Brain microvascular endothelial cell (primary cell): ENCODE measurements at regions not wholly inside any gene's neighbourhood (a gene's known extent, or its start where the extent isn't known, plus 50 kb on each side); places are given as distances from the start of the nearest gene placed in this dataset.

Experiments used
- DNase-seq: peaks from one replicate; pipeline ENCODE4 v3.0.0-alpha.2; 2020
- H3K27ac ChIP-seq: fragments of 250-450 bp; sonication (Bioruptor Pico); 2 replicates; pipeline ENCODE4 v1.5.1; 2020; ENCODE audit warnings: mild to moderate bottlenecking, moderate library complexity
- H3K27me3 ChIP-seq: fragments of 250-450 bp; sonication (Bioruptor Pico); replicated peaks from 2 replicates; pipeline ENCODE4 v1.5.1; 2020; ENCODE audit warnings: mild to moderate bottlenecking
- H3K36me3 ChIP-seq: fragments of 250-450 bp; sonication (Bioruptor Pico); replicated peaks from 2 replicates; pipeline ENCODE4 v1.5.1; 2020; ENCODE audit warnings: mild to moderate bottlenecking
- H3K4me3 ChIP-seq: 2 replicates; pipeline ENCODE4 v1.5.1; 2011; ENCODE audit warnings: low read depth, mild to moderate bottlenecking, control low read depth, low read length, moderate library complexity
- in situ Hi-C: cut with HindIII; loops from 2 replicates; pipeline ENCODE4 v1.10.0; 2017; ENCODE audit warnings: low sequenced_read_pairs, low pct_ligation_motif_present
- TF ChIP-seq, protein P1 (sequence below): IDR thresholded peaks from 2 replicates; pipeline ENCODE4 v1.5.1; 2011; ENCODE audit warnings: low read depth, mild to moderate bottlenecking, moderate library complexity, low read length, control low read depth, inconsistent platforms; ENCODE audit errors: missing control alignments

DNA sequence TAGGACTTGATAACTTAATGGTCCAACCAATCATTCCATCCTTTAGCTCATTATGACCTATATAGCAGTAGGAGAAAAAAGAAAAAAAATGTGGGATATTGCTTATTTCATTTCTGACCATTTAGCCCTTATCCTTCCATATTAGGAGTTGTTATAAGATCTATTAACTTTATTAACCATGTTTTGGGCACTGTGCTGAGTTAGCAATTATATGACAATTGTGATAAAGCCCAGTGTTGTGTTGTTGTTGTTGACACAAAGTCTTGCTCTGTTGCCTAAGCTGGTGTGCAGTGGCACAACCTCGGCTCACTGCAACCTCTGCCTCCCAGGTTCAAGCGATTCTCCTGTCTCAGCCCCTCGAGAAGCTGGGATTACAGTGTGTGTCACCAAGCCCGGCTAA lies 569.7 kb upstream of the FOXG1 start:
- Histone ChIP-seq H3K27me3 (no peaks in the 10 kb centered on the region), H3K27ac (no peak overlapping the region), H3K36me3 (no peaks in the 10 kb centered on the region), H3K4me3 (no peak overlapping the region)
- DNase-seq, result no peak
- TF ChIP-seq, protein P1, sequence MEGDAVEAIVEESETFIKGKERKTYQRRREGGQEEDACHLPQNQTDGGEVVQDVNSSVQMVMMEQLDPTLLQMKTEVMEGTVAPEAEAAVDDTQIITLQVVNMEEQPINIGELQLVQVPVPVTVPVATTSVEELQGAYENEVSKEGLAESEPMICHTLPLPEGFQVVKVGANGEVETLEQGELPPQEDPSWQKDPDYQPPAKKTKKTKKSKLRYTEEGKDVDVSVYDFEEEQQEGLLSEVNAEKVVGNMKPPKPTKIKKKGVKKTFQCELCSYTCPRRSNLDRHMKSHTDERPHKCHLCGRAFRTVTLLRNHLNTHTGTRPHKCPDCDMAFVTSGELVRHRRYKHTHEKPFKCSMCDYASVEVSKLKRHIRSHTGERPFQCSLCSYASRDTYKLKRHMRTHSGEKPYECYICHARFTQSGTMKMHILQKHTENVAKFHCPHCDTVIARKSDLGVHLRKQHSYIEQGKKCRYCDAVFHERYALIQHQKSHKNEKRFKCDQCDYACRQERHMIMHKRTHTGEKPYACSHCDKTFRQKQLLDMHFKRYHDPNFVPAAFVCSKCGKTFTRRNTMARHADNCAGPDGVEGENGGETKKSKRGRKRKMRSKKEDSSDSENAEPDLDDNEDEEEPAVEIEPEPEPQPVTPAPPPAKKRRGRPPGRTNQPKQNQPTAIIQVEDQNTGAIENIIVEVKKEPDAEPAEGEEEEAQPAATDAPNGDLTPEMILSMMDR, result no peak
- in situ Hi-C loops, result no loop called here

DNA sequence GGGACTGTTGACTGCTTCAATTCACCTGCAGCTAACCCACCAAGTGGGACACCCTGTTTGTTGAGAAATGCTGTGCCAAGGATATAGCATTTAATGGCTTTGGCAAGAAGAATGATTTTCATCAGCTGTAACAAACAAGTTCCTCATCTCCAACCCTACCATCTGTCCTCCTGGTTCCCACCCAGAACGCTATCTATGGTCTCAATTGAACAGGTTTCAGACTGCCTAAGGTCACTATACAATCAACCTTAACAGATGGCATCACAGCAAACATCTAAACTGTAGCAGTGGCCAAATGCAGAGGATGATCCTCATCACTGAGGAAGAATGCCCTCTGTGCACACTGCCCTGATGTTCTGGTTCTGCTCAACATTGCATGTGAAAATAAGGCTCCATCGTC lies 546.2 kb upstream of the FOXG1 start:
- in situ Hi-C loops, result no loop called here
- DNase-seq, result no peak
- TF ChIP-seq, protein P1, result no peak
- H3K4me3 ChIP-seq, result no peak overlapping the region
- H3K27ac ChIP-seq, result no peak overlapping the region
- no peaks in the 10 kb centered on the region for H3K36me3 ChIP-seq
- H3K27me3 ChIP-seq, result no peaks in the 10 kb centered on the region

DNA sequence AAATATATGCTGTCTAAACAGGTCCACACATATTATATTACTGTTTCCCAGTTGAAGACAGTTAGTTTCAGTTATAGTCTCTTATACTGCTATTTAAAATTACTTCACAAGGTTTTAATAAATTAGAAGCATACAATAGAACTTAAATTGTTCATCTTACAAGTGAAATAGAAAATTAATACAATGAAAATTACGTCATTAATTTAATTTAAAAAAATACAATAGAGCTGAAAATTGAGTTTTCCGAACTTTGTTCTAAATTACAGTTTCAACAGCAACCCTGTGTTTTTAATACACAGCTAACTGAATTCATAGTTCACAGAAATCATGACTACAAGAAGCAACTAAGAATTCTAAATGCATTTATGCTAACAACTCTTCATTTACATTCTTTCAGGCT lies 525.7 kb upstream of the FOXG1 start:
- no peaks in the 10 kb centered on the region for H3K27me3 ChIP-seq
- in situ Hi-C loops, result no loop called here
- no peak overlapping the region for H3K27ac ChIP-seq
- no peaks in the 10 kb centered on the region for H3K36me3 ChIP-seq
- DNase-seq, result no peak
- no peak overlapping the region for H3K4me3 ChIP-seq
- TF ChIP-seq, protein P1, result no peak

DNA sequence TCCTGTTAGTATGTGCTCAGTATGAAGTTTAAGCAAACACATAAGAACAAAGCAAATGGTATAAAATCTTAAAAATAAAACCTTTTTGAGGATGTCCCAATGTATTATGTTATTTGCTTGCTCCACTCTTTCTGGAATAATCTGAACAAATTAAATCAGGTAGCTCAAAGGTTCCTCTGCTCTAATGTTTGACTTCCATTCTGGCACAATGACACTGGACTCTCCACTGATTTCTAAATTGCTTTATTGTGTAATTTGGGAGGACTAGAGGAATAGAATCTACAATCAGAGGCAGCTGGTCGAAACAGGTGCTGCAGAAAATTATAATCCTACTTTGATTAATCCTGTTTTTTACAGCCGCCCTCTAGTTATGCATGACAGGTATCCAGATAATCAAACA lies 523.7 kb upstream of the FOXG1 start:
- H3K27ac ChIP-seq, result no peak overlapping the region
- TF ChIP-seq, protein P1, result no peak
- in situ Hi-C loops, result no loop called here
- H3K27me3 ChIP-seq, result no peaks in the 10 kb centered on the region
- no peaks in the 10 kb centered on the region for H3K36me3 ChIP-seq
- no peak overlapping the region for H3K4me3 ChIP-seq
- no peak for DNase-seq

DNA sequence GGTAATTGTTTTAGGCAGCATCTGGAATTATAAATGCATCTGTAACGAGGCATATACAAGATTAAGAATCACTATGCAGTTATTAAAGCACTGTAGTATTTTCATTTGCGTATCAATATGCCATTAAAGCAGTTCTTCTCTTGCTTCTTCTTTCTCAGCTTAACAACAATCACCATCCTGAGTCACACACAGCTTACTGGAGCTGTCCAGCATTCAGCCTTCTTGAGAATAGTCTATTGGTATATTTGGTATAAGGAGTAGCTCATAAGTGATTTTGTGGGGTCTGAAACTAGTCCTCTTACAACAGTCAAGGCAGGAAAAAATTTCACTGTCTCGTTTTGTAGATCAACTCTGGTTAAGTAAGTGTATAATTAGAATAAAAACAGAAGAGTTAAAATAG lies 523.0 kb upstream of the FOXG1 start:
- H3K4me3 ChIP-seq, result no peak overlapping the region
- H3K27me3 ChIP-seq, result no peaks in the 10 kb centered on the region
- TF ChIP-seq, protein P1, result no peak
- H3K27ac ChIP-seq, result no peak overlapping the region
- no peaks in the 10 kb centered on the region for H3K36me3 ChIP-seq
- DNase-seq, result no peak
- in situ Hi-C loops, result no loop called here

DNA sequence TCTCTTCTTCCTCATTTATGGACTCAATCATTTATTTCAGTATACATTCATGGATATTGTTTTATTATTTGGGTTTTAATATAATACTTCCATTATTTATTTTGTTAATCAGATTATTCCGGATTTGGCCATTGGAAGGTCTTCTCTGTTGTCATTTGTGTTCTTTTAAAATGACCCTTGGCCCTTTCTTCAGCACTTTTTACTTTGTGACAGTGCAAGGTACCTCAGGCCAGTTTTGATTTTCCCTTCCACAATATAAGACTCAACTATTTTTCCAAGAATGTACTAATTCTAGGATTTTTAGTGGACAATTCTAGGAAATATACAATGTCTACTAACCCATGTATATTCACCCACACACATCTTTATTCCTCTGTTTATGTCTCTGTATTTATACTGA lies 521.4 kb upstream of the FOXG1 start:
- in situ Hi-C loops, result no loop called here
- no peaks in the 10 kb centered on the region for H3K27me3 ChIP-seq

More for the DNA sequence above, 521.4 kb upstream of the FOXG1 start:
- H3K36me3 ChIP-seq, result no peaks in the 10 kb centered on the region
- H3K27ac ChIP-seq, result no peak overlapping the region
- no peak for DNase-seq
- TF ChIP-seq, protein P1, result no peak
- H3K4me3 ChIP-seq, result no peak overlapping the region
